ENCODE measurements at regions not wholly inside any gene's neighbourhood (a gene's known extent, or its start where the extent isn't known, plus 50 kb on each side); places are given as distances from the start of the nearest gene placed in this dataset.
"Not testable (repeated sequence)": the region's sequence is repeated elsewhere in the genome, so short reads cannot be mapped to it uniquely, and the experiment has no call there.

- Histone ChIP-seq H3K4me1 (ENCODE audit: control insufficient read depth in 3 of 3, insufficient read depth in 3 of 3, low read length in 3 of 3) (no peaks in the 10 kb centered on the region), H3K9me3 (ENCODE audit: control insufficient read depth in 3 of 3, low read length in 3 of 3) (no peaks in the 10 kb centered on the region), H3K27ac (ENCODE audit: low read depth, low read length) (no peak overlapping the region), H3K36me3 (ENCODE audit: control insufficient read depth in 3 of 3, insufficient read depth in 3 of 3, low read length in 3 of 3) (no peaks in the 10 kb centered on the region), H3K4me3 (ENCODE audit: low read length in 3 of 3) (no peak overlapping the region), H3K27me3 (ENCODE audit: control insufficient read depth in 3 of 3, insufficient read depth in 3 of 3, low read length in 3 of 3) (no peaks in the 10 kb centered on the region), H3K9ac (ENCODE audit: low read depth in 1 of 3, low read length in 3 of 3) (no peak overlapping the region)
Observed at GRCh38 chr7:109577265-109577664, 1007.6 kb downstream of the DNAJB9 start.

DNA sequence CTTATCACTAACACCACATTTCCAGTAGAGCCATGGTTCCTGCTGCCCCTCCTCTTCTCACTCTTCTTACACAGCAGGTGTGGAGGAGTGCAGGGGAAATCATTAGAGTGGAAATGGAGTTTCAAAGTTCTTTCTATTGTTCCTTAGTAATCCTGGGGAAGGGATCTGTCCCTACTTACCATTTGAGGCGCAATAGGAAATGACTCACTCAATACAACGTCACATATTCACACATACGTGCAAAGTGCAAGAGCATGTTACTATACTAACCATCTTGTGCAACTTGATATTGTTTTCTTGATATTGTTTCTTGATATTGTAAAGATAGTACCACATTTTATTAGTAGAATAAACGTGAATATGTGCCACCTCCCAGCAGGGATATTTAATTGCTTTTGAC is 1010.2 kb downstream of the DNAJB9 start:
- no peaks in the 10 kb centered on the region for H3K4me1 ChIP-seq (ENCODE audit: control insufficient read depth in 3 of 3, insufficient read depth in 3 of 3, low read length in 3 of 3)
- no peak overlapping the region for H3K4me3 ChIP-seq (ENCODE audit: low read length in 3 of 3)
- H3K9ac ChIP-seq (ENCODE audit: low read depth in 1 of 3, low read length in 3 of 3) = no peak overlapping the region
- H3K27me3 ChIP-seq (ENCODE audit: control insufficient read depth in 3 of 3, insufficient read depth in 3 of 3, low read length in 3 of 3) = no peaks in the 10 kb centered on the region
- H3K9me3 ChIP-seq (ENCODE audit: control insufficient read depth in 3 of 3, low read length in 3 of 3) = no peaks in the 10 kb centered on the region
- H3K36me3 ChIP-seq (ENCODE audit: control insufficient read depth in 3 of 3, insufficient read depth in 3 of 3, low read length in 3 of 3) = no peaks in the 10 kb centered on the region
- H3K27ac ChIP-seq (ENCODE audit: low read depth, low read length) = no peak overlapping the region

- Histone ChIP-seq H3K36me3 (ENCODE audit: control insufficient read depth in 3 of 3, insufficient read depth in 3 of 3, low read length in 3 of 3) (no peaks in the 10 kb centered on the region), H3K4me1 (ENCODE audit: control insufficient read depth in 3 of 3, insufficient read depth in 3 of 3, low read length in 3 of 3) (no peaks in the 10 kb centered on the region), H3K9ac (ENCODE audit: low read depth in 1 of 3, low read length in 3 of 3) (no peak overlapping the region), H3K27ac (ENCODE audit: low read depth, low read length) (no peak overlapping the region), H3K9me3 (ENCODE audit: control insufficient read depth in 3 of 3, low read length in 3 of 3) (no peaks in the 10 kb centered on the region), H3K27me3 (ENCODE audit: control insufficient read depth in 3 of 3, insufficient read depth in 3 of 3, low read length in 3 of 3) (no peaks in the 10 kb centered on the region), H3K4me3 (ENCODE audit: low read length in 3 of 3) (no peak overlapping the region)
Observed at GRCh38 chr7:109582211-109582610, 1012.5 kb downstream of the DNAJB9 start.

GRCh38 chr7:109596948-109597347 is 1027.3 kb downstream of the DNAJB9 start:
- H3K27me3 ChIP-seq (ENCODE audit: control insufficient read depth in 3 of 3, insufficient read depth in 3 of 3, low read length in 3 of 3); H3K36me3 ChIP-seq (ENCODE audit: control insufficient read depth in 3 of 3, insufficient read depth in 3 of 3, low read length in 3 of 3): not testable (repeated sequence)

GRCh38 chr7:109611656-109612055 is 1042.0 kb downstream of the DNAJB9 start:
- Histone ChIP-seq H3K27me3 (ENCODE audit: control insufficient read depth in 3 of 3, insufficient read depth in 3 of 3, low read length in 3 of 3) (no peaks in the 10 kb centered on the region), H3K9me3 (ENCODE audit: control insufficient read depth in 3 of 3, low read length in 3 of 3) (no peaks in the 10 kb centered on the region), H3K27ac (ENCODE audit: low read depth, low read length) (no peak overlapping the region), H3K9ac (ENCODE audit: low read depth in 1 of 3, low read length in 3 of 3) (no peak overlapping the region), H3K4me1 (ENCODE audit: control insufficient read depth in 3 of 3, insufficient read depth in 3 of 3, low read length in 3 of 3) (no peaks in the 10 kb centered on the region), H3K4me3 (ENCODE audit: low read length in 3 of 3) (no peak overlapping the region), H3K36me3 (ENCODE audit: control insufficient read depth in 3 of 3, insufficient read depth in 3 of 3, low read length in 3 of 3) (no peaks in the 10 kb centered on the region)

More at GRCh38 chr7:109596948-109597347, 1027.3 kb downstream of the DNAJB9 start:
- not testable (repeated sequence) for H3K9ac ChIP-seq (ENCODE audit: low read depth in 1 of 3, low read length in 3 of 3); H3K4me1 ChIP-seq (ENCODE audit: control insufficient read depth in 3 of 3, insufficient read depth in 3 of 3, low read length in 3 of 3); H3K27ac ChIP-seq (ENCODE audit: low read depth, low read length); H3K9me3 ChIP-seq (ENCODE audit: control insufficient read depth in 3 of 3, low read length in 3 of 3); H3K4me3 ChIP-seq (ENCODE audit: low read length in 3 of 3)

GRCh38 chr7:109616551-109617069 is 1046.9 kb downstream of the DNAJB9 start:
- Histone ChIP-seq H3K27ac (ENCODE audit: low read depth, low read length) (no peak overlapping the region), H3K27me3 (ENCODE audit: control insufficient read depth in 3 of 3, insufficient read depth in 3 of 3, low read length in 3 of 3) (no peaks in the 10 kb centered on the region), H3K36me3 (ENCODE audit: control insufficient read depth in 3 of 3, insufficient read depth in 3 of 3, low read length in 3 of 3) (no peaks in the 10 kb centered on the region), H3K9me3 (ENCODE audit: control insufficient read depth in 3 of 3, low read length in 3 of 3) (no peaks in the 10 kb centered on the region), H3K9ac (ENCODE audit: low read depth in 1 of 3, low read length in 3 of 3) (no peak overlapping the region), H3K4me1 (ENCODE audit: control insufficient read depth in 3 of 3, insufficient read depth in 3 of 3, low read length in 3 of 3) (no peaks in the 10 kb centered on the region), H3K4me3 (ENCODE audit: low read length in 3 of 3) (no peak overlapping the region)

DNA sequence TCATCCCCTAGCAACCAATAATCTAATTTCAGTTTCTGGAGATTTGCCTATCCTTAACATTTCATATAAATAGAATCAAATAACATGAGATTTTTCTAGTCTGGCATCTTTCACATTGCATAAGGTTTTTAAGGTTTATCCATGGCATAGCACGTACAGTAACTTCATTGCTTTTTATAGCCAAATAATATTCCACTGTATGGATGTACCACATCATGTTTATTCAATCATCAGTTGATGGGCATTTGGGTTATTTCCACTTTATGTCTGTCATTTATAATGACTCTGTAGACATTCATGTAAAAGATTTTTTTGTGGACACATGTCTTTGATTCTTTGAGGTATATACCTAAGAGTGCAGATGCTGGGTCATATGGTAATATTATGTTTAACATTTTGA is 1052.6 kb downstream of the DNAJB9 start:
- Histone ChIP-seq H3K9me3 (ENCODE audit: control insufficient read depth in 3 of 3, low read length in 3 of 3) (no peaks in the 10 kb centered on the region), H3K27ac (ENCODE audit: low read depth, low read length) (no peak overlapping the region), H3K4me3 (ENCODE audit: low read length in 3 of 3) (no peak overlapping the region), H3K27me3 (ENCODE audit: control insufficient read depth in 3 of 3, insufficient read depth in 3 of 3, low read length in 3 of 3) (no peaks in the 10 kb centered on the region), H3K9ac (ENCODE audit: low read depth in 1 of 3, low read length in 3 of 3) (no peak overlapping the region), H3K36me3 (ENCODE audit: control insufficient read depth in 3 of 3, insufficient read depth in 3 of 3, low read length in 3 of 3) (no peaks in the 10 kb centered on the region), H3K4me1 (ENCODE audit: control insufficient read depth in 3 of 3, insufficient read depth in 3 of 3, low read length in 3 of 3) (no peaks in the 10 kb centered on the region)

- H3K9ac ChIP-seq (ENCODE audit: low read depth in 1 of 3, low read length in 3 of 3) = not testable (repeated sequence)
Observed at GRCh38 chr7:109632890-109633289, 1063.2 kb downstream of the DNAJB9 start.

GRCh38 chr7:109635374-109635773 is 1065.7 kb downstream of the DNAJB9 start:
- Histone ChIP-seq H3K27ac (ENCODE audit: low read depth, low read length) (no peak overlapping the region), H3K4me3 (ENCODE audit: low read length in 3 of 3) (no peak overlapping the region), H3K4me1 (ENCODE audit: control insufficient read depth in 3 of 3, insufficient read depth in 3 of 3, low read length in 3 of 3) (no peaks in the 10 kb centered on the region), H3K9ac (ENCODE audit: low read depth in 1 of 3, low read length in 3 of 3) (no peak overlapping the region), H3K9me3 (ENCODE audit: control insufficient read depth in 3 of 3, low read length in 3 of 3) (no peaks in the 10 kb centered on the region), H3K36me3 (ENCODE audit: control insufficient read depth in 3 of 3, insufficient read depth in 3 of 3, low read length in 3 of 3) (no peaks in the 10 kb centered on the region), H3K27me3 (ENCODE audit: control insufficient read depth in 3 of 3, insufficient read depth in 3 of 3, low read length in 3 of 3) (no peaks in the 10 kb centered on the region)

More at GRCh38 chr7:109632890-109633289, 1063.2 kb downstream of the DNAJB9 start:
- not testable (repeated sequence) for H3K9me3 ChIP-seq (ENCODE audit: control insufficient read depth in 3 of 3, low read length in 3 of 3); H3K36me3 ChIP-seq (ENCODE audit: control insufficient read depth in 3 of 3, insufficient read depth in 3 of 3, low read length in 3 of 3); H3K27me3 ChIP-seq (ENCODE audit: control insufficient read depth in 3 of 3, insufficient read depth in 3 of 3, low read length in 3 of 3); H3K27ac ChIP-seq (ENCODE audit: low read depth, low read length); H3K4me3 ChIP-seq (ENCODE audit: low read length in 3 of 3); H3K4me1 ChIP-seq (ENCODE audit: control insufficient read depth in 3 of 3, insufficient read depth in 3 of 3, low read length in 3 of 3)

DNA sequence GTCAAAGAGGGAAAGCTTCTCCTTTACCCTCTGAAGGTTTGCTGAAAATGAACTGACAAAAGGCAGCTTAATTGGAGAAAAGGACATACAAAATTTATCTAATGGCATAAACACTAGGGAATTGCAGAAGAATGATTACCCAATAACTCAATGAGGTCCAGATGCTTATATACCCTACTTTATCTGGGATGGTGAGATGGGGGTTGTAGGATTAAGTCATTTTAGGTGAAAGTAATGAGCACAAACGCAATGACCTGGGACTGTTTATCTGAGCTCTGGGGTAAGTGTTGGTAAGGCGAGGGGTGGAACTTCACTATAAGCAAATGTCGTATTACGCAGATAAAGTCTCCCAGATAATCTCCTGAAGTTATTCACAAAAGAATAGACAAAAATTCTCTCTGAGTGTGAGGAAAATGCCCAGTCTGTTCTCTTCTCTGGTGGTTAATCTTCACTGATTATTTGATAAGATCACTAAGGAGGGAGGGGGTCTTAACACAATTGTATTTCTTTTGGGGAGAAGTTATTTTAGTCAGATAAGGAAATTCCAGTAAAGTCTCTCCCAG is 1067.8 kb downstream of the DNAJB9 start:
- Histone ChIP-seq H3K9ac (ENCODE audit: low read depth in 1 of 3, low read length in 3 of 3) (no peak overlapping the region), H3K27ac (ENCODE audit: low read depth, low read length) (no peak overlapping the region), H3K9me3 (ENCODE audit: control insufficient read depth in 3 of 3, low read length in 3 of 3) (no peaks in the 10 kb centered on the region), H3K27me3 (ENCODE audit: control insufficient read depth in 3 of 3, insufficient read depth in 3 of 3, low read length in 3 of 3) (no peaks in the 10 kb centered on the region), H3K36me3 (ENCODE audit: control insufficient read depth in 3 of 3, insufficient read depth in 3 of 3, low read length in 3 of 3) (no peaks in the 10 kb centered on the region), H3K4me3 (ENCODE audit: low read length in 3 of 3) (no peak overlapping the region), H3K4me1 (ENCODE audit: control insufficient read depth in 3 of 3, insufficient read depth in 3 of 3, low read length in 3 of 3) (no peaks in the 10 kb centered on the region)
